ENCODE measurements at regions not wholly inside any gene's neighbourhood (a gene's known extent, or its start where the extent isn't known, plus 50 kb on each side); places are given as distances from the start of the nearest gene placed in this dataset.

DNA sequence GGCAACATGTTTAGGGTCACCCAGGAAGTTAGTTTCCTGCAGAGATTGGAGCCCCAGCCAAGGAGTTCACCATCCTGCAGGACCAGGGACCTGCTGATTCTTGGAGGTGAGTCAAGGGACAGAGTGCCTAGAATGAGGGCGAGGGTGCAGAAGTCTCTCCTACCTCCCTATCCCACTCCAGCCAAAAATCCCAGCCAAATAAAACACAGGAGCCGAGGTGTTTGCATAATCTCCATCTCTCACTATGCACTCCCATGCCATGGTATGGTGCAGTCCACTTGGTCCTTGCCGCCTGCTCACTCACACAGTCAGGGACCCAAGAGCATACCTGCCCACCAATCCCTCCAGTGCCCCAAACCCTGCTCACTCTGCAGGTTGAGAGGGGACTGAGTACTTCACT, 294.2 kb downstream of the UACA start:
- Mint-ChIP-seq H3K27me3 (peaks cover 57% of the 10 kb centered on the region), H3K9me3 (no peaks in the 10 kb centered on the region), H3K4me3 (no peak overlapping the region), H3K4me1 (peaks cover 4% of the 10 kb centered on the region), H3K36me3 (ENCODE audit: low read depth) (no peaks in the 10 kb centered on the region), H3K27ac (no peak overlapping the region)
- no peak for ATAC-seq
- no peak for DNase-seq

DNA sequence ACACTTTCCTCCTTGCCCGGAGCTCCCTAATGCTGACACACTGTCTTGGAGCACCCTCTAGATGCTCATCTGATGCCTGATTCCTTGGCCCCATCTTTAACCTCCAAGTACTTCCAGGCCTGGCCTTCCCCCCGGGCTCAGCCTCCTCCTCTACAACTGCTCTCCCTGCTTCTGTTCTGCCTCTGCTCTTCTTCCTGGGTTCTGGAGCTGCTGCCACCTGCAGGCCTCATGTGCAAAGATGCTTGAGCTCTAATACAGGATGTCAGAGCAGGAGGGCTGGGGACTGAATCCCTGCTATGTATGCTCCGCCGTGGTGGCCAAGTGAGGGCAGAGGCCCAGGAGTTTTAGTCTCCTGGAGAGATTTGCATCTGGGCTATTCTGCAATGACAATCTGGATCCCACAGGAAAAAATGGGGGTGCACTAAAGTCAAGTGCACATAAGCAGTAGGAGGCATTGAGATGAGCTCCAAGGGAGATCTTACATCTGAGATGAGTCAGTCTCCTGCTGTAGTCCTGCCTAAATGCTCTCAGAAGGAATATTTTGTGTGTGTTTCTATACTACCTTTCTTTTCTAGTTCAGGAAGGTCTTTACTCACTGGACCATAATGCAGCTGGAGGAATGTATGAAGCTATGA, 296.3 kb downstream of the UACA start:
- H3K36me3 Mint-ChIP-seq (ENCODE audit: low read depth) = no peaks in the 10 kb centered on the region
- no peak overlapping the region for H3K27ac Mint-ChIP-seq
- H3K9me3 Mint-ChIP-seq = no peaks in the 10 kb centered on the region
- H3K4me3 Mint-ChIP-seq = no peak overlapping the region
- DNase-seq = peak; percentile 46
- peaks cover 61% of the 10 kb centered on the region for H3K27me3 Mint-ChIP-seq
- ATAC-seq = peak; percentile 64
- peaks cover 6% of the 10 kb centered on the region for H3K4me1 Mint-ChIP-seq

DNA sequence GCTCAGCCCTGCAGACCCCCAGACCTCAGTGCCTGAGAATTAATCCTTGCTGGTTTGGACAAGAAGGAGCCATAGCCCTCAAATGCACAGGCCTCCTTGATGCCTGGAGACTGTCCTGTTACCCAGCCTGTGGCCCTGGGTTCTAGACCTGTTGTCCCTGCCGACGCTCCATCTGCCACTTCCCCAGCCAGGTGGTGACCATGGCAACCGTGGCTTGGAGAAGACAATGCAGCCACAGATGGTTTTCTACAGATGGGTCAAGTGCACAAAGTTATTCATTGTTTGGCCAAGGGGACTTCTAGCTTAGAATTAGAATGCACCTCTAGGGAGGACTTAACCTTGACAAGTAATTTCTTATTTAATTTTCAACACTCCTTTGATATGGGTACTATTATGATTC, 297.1 kb downstream of the UACA start:
- H3K9me3 Mint-ChIP-seq = no peaks in the 10 kb centered on the region
- H3K36me3 Mint-ChIP-seq (ENCODE audit: low read depth) = no peaks in the 10 kb centered on the region
- ATAC-seq = no peak
- peaks cover 66% of the 10 kb centered on the region for H3K27me3 Mint-ChIP-seq
- H3K4me1 Mint-ChIP-seq = peaks cover 7% of the 10 kb centered on the region
- no peak overlapping the region for H3K4me3 Mint-ChIP-seq
- no peak for DNase-seq
- no peak overlapping the region for H3K27ac Mint-ChIP-seq

DNA sequence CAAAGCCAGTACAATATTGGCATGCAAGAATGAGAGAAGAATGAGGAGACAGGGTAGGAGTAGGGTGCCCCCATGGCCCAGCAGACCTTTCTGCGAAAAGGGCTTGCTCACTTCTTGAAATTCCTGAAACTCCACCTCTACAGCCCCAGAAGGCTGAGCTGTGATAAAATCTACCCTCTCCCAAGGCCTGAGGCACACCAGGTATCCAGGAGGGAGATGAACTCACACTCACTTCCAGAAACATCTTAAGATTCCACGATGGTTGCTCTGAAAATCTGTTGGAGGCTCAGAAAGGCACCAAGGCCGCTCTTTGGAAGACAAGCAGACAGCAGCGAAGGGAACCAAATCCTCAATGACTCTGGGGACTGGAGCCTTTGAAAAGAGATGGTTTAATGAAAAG, 297.5 kb downstream of the UACA start:
- H3K4me3 Mint-ChIP-seq = no peak overlapping the region

DNA sequence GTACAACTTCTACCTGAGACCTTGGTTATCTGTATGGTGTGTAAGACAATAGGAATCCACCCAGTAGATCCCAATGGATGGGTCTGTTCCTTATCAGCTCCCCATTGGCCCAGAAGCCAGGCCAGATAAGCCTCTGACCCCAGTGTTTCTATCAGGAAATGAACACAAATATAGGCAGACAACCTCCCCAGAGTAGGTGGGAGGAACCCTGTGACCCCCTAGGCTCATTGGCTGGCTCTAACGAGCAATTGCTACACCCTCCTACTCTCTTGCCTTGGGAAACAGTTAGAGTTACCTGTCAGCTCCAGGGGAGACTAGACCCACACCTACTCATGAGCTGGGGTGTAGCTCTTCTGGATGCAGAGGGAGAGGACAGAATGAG, 299.9 kb downstream of the UACA start:
- Mint-ChIP-seq H3K4me3 (no peak overlapping the region), H3K4me1 (peaks cover 20% of the 10 kb centered on the region), H3K36me3 (ENCODE audit: low read depth) (no peaks in the 10 kb centered on the region), H3K27ac (no peak overlapping the region), H3K9me3 (no peaks in the 10 kb centered on the region), H3K27me3 (peaks cover 59% of the 10 kb centered on the region)
- no peak for ATAC-seq
- DNase-seq = no peak

More for the DNA sequence above, 297.5 kb downstream of the UACA start:
- ATAC-seq (no peak), DNase-seq (no peak)
- H3K4me1 Mint-ChIP-seq = peaks cover 10% of the 10 kb centered on the region
- no peak overlapping the region for H3K27ac Mint-ChIP-seq
- H3K36me3 Mint-ChIP-seq (ENCODE audit: low read depth) = no peaks in the 10 kb centered on the region
- no peaks in the 10 kb centered on the region for H3K9me3 Mint-ChIP-seq
- peaks cover 69% of the 10 kb centered on the region for H3K27me3 Mint-ChIP-seq

DNA sequence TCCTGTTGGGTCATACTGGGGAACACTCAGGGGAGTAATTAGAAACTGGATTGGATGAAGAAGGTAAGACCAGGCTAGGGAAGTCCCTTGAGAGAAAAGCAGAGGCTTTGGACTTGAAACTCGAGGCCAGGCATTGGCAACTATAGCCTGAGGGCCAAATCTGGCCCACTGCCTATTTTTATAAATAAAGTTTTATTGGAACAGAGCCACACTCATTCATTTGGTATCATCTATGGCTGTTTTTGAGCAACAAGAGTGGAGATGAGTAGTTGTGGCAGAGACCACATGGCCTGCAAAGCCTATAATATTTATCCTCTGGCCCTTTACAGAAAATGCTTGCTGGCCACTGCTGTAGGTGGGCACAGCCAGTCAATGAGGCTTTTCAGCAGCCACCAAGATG, 301.4 kb downstream of the UACA start:
- peaks cover 49% of the 10 kb centered on the region for H3K27me3 Mint-ChIP-seq
- no peak overlapping the region for H3K27ac Mint-ChIP-seq
- peaks cover 20% of the 10 kb centered on the region for H3K4me1 Mint-ChIP-seq
- ATAC-seq = no peak
- no peaks in the 10 kb centered on the region for H3K9me3 Mint-ChIP-seq
- H3K4me3 Mint-ChIP-seq = no peak overlapping the region
- no peaks in the 10 kb centered on the region for H3K36me3 Mint-ChIP-seq (ENCODE audit: low read depth)
- DNase-seq = no peak

DNA sequence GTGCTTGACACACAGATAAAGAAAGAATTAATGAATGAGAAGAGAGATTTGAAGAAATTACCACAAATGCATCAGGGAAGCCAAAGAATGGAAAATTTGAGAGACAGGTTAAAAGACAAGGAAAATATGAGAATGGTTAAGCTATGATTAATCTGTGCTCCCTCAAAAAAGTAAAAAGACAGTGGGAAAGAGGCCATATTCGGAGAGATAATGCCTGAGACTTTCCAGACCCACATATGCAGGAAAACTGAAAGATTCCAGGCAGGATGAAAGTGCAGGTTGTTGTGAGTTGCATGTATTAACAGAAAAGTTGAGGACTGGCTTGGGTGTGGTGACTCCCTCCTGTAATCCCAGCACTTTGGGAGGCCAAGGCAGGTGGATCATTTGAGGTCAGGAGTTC, 302.3 kb downstream of the UACA start:
- no peak for DNase-seq
- H3K27me3 Mint-ChIP-seq = peaks cover 49% of the 10 kb centered on the region
- H3K4me3 Mint-ChIP-seq = no peak overlapping the region
- no peaks in the 10 kb centered on the region for H3K9me3 Mint-ChIP-seq
- peaks cover 20% of the 10 kb centered on the region for H3K4me1 Mint-ChIP-seq
- H3K36me3 Mint-ChIP-seq (ENCODE audit: low read depth) = no peaks in the 10 kb centered on the region
- no peak for ATAC-seq
- no peak overlapping the region for H3K27ac Mint-ChIP-seq

DNA sequence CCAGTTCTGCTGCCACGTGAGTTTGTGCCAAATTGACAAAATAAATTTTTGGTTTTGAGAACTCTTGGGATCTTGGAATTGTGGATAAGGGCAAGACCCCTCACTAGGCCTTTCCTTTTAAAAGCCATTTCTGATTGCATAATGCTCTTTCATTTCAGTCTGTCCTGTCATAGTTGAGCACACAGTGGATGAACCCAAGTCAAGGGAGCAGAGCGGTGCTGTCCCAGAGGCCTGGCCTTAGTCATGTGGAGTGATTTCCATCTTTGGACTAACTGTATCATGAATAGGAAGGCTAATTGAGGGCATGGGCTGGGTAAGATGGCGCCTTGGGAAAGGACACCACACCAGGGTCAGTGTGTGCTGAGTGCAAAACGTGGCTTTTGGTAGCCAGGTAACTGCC, 304.0 kb downstream of the UACA start:
- DNase-seq = no peak
- ATAC-seq = no peak
- peaks cover 38% of the 10 kb centered on the region for H3K27me3 Mint-ChIP-seq
- no peaks in the 10 kb centered on the region for H3K36me3 Mint-ChIP-seq (ENCODE audit: low read depth)
- H3K27ac Mint-ChIP-seq = no peak overlapping the region
- H3K9me3 Mint-ChIP-seq = no peaks in the 10 kb centered on the region
- H3K4me1 Mint-ChIP-seq = peaks cover 20% of the 10 kb centered on the region
- H3K4me3 Mint-ChIP-seq = no peak overlapping the region

DNA sequence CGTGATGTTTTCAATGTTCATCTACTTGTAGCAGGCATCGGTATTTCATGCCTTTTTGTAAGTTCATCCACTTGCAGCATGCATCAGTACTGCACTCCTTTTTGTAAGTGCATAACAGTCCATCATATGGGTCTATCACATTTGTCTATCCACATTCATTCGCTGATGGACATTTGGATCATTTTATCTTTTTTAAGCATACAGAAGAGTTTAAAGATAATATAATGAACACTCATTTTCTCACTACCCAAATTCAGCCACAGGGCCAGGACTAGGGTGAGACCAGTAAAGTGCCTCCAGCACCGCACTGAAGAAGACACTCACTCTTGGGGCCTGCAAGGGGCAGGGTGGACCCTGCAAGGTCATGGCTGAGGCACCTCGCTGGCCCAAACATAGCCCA, 309.6 kb downstream of the UACA start:
- Mint-ChIP-seq H3K27ac (no peak overlapping the region), H3K27me3 (peaks cover 15% of the 10 kb centered on the region), H3K36me3 (ENCODE audit: low read depth) (no peaks in the 10 kb centered on the region), H3K9me3 (no peaks in the 10 kb centered on the region), H3K4me1 (peaks cover 19% of the 10 kb centered on the region), H3K4me3 (no peak overlapping the region)
- DNase-seq (no peak), ATAC-seq (no peak)

DNA sequence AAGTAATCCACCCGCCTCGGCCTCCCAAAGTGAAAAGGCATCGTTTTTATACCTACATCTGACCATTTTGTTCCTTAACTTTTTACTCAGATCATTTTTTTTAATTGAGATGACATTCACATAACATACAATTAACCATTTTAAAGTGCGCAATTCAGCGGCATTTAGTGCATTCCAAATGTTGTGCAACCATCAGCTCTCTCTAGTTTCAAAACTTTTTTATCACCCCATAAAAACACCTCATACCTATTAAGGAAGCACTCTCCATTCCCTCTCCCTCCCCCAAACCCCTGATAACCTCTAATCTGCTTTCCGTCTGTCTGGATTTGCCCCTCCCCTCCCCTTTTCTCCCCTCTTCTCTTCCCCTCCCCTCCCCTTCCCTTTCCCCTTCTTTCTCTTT, 310.1 kb downstream of the UACA start:
- Mint-ChIP-seq H3K27me3 (peaks cover 20% of the 10 kb centered on the region), H3K9me3 (no peaks in the 10 kb centered on the region), H3K36me3 (ENCODE audit: low read depth) (no peaks in the 10 kb centered on the region), H3K4me1 (peaks cover 25% of the 10 kb centered on the region), H3K27ac (no peak overlapping the region), H3K4me3 (no peak overlapping the region)
- DNase-seq (no peak), ATAC-seq (no peak)

DNA sequence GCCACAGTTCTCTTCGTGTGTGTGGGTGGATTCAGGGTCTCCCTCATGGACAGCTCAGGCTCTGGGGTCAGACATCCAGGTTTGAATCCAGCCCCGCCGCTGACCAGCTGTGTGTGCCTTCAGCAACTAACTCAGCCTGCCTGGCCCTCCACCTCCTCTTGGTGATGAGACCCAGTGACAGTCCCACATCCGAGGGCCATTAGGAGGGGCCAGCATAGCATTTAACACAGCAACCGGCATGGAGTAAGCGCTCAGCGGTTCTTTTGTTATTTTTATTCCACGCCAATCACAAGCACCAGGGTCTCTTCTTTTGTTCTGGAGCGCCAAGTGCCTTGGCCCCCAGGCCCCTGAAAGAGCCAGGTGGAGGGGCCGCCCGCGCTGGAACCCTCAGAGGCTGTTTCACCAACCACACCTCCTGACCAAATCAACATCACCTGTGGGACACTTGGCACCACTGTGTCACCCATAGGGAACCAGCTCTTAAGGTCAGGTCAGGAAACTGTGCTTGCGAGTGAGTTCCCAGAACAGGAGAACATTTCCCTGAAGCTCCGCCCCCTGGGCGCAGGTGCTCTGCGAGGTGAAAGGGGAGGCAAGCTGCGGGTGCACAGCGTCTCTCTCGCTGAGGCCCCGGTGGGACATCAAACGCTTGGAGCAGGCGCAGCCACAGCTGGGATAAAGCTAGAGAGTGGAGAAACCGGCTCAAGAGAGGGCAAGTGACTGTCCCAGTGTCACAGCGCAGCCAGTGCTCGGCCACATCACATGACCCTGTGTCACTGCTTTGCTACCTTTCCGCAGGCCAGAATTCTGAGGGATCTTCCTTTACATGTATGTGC, 311.3 kb downstream of the UACA start:
- no peaks in the 10 kb centered on the region for H3K9me3 Mint-ChIP-seq
- H3K4me1 Mint-ChIP-seq = peaks cover 36% of the 10 kb centered on the region
- peaks cover 31% of the 10 kb centered on the region for H3K27me3 Mint-ChIP-seq
- DNase-seq = peak; percentile 30
- H3K4me3 Mint-ChIP-seq = no peak overlapping the region
- peak; percentile 33 for ATAC-seq
- no peaks in the 10 kb centered on the region for H3K36me3 Mint-ChIP-seq (ENCODE audit: low read depth)
- no peak overlapping the region for H3K27ac Mint-ChIP-seq

DNA sequence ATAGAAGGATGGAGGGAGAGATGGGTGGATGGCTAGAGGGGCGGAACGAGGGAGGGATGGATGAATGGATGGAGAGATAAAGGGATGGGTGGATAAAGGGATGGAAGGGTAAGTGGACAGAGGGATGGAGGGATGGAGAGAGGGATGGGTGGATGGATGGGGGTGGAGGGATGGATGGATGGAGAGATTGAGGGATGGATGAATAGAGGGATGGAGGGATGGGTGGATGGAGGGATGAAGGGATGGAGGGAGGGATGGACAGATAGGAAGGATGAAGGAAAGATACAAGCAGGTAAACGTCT, 313.3 kb downstream of the UACA start:
- Mint-ChIP-seq H3K27me3 (peaks cover 36% of the 10 kb centered on the region), H3K27ac (no peak overlapping the region), H3K36me3 (ENCODE audit: low read depth) (no peaks in the 10 kb centered on the region), H3K4me1 (peaks cover 36% of the 10 kb centered on the region), H3K4me3 (no peak overlapping the region), H3K9me3 (no peaks in the 10 kb centered on the region)
- ATAC-seq (no peak), DNase-seq (no peak)

DNA sequence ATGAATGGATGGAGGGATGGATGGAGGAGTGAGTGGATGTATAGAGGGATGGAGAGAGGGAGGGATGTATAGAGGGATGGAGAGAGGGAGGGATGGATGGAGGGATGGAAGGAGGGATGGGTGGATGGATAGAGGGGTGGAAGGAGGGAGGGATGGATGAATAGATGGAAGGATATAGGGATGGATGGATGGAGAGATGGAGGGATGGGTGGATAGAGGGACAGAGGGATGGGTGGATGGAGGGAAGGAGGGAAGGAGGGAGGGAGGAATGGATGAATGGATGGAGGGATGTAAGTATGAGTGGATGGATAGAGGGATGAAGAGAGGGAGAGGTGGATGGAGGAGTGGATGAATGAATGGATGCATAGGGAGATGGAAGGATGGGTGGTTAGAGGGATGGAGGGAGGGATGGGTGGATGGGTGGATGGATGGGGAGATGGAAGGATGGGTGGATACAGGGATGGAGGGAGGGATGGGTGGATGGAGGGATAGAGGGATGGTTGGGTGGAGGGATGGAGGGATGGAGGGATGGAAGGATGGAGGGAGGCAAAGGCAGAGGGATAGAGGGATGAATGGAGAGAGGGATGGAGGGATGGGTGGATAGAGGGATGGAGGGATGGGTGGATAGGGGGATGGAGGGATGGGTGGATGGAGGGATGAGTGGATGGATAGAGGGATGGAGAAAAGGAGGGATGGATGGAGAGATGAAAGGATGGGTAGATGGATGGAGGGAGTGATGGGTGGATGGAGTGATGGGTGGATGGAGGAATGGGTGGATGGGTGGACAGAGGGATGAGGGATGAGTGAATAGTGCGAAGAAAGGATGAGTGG, 313.8 kb downstream of the UACA start:
- Mint-ChIP-seq H3K4me3 (no peak overlapping the region), H3K9me3 (no peaks in the 10 kb centered on the region), H3K27me3 (peaks cover 39% of the 10 kb centered on the region), H3K27ac (no peak overlapping the region), H3K4me1 (peaks cover 36% of the 10 kb centered on the region), H3K36me3 (ENCODE audit: low read depth) (no peaks in the 10 kb centered on the region)
- ATAC-seq = no peak
- no peak for DNase-seq

DNA sequence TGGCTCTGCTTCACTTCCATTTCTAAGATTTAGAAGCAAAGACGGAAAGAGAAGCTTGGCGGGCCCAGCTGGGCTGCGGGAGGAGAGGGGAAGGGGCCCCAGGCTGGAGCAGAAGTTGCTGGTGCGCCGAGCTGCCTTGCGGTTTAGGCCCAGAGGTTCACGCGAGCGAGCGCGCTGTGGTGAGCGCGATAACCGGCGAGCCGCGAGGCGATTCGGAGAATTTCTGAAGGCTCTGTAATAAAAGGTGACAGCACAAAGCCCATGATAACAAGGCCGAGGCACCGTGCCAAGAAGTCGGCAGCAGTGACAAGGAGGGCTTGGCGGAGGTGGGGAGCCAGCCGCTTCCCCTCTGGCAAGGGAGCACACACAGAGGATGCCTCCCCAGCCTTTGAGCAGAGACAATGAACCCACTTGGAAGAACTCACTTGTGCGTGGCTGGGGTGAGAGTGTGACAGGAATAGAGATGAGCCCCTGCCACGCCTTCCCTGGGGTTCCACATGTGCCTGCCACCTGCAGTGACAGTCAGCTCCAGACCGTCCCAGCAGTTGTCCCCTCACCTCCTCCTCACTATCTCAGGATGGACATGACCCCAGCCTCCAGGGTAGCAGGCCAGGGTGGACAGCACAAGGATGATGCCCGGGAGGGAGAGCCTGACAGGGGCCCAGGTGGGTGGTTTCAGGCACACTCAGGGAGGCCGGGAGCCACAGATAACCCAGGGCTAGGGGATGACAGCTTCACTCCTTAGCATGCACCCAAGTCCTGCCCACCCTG, 315.2 kb downstream of the UACA start:
- Mint-ChIP-seq H3K4me3 (peak overlapping the region; percentile 29), H3K4me1 (peaks cover 36% of the 10 kb centered on the region), H3K27ac (no peak overlapping the region), H3K27me3 (peaks cover 47% of the 10 kb centered on the region), H3K9me3 (no peaks in the 10 kb centered on the region), H3K36me3 (ENCODE audit: low read depth) (no peaks in the 10 kb centered on the region)
- ATAC-seq (peak; percentile 25), DNase-seq (peak; percentile 50)

Data from activated naive CD8-positive, alpha-beta T cell treated with anti-CD3 and anti-CD28 coated beads, Interleukin-2, amount 50 U/mL, for 24 hours (primary cell).